ENCODE measurements at regions not wholly inside any gene's neighbourhood (a gene's known extent, or its start where the extent isn't known, plus 50 kb on each side); places are given as distances from the start of the nearest gene placed in this dataset.
A peak's percentile ranks its signal among the peaks of the same experiment; 100 is the strongest.

- Histone ChIP-seq H3F3A (replicated peaks; ENCODE audit: insufficient read depth) (peaks cover 10% of the 10 kb centered on the region), H2AFZ (ENCODE audit: low read depth) (no peak overlapping the region), H3K79me2 (ENCODE audit: insufficient read depth) (no peaks in the 10 kb centered on the region), H3K27ac (ENCODE audit: low read depth in 2 of 2, low read length in 1 of 2) (peak overlapping the region in 1 of 2 experiments; percentile 25; a peak in 1 of 4 replicates), H3K4me2 (no peak overlapping the region), H4K20me1 (ENCODE audit: insufficient read depth) (no peaks in the 10 kb centered on the region), H3K36me3 (replicated peaks in 1 of 2; ENCODE audit: control insufficient read depth in 1 of 2, insufficient read depth in 2 of 2, low read length in 1 of 2) (peaks cover 0 to 6% of the 10 kb centered on the region in 2 experiments), H3K9me2 (no peaks in the 10 kb centered on the region), H3K4me1 (ENCODE audit: control insufficient read depth in 1 of 2, insufficient read depth in 2 of 2, low read depth in 1 of 2, low read length in 1 of 2) (peaks cover 0 to 13% of the 10 kb centered on the region in 2 experiments; a peak in 1 of 4 replicates), H3K4me3 (ENCODE audit: low read depth in 2 of 2, low read length in 1 of 2) (no peak overlapping the region), H3K27me3 (ENCODE audit: insufficient read depth) (no peaks in the 10 kb centered on the region), H3K9ac (no peak overlapping the region), H3K9me3 (no peaks in the 10 kb centered on the region)
- TF ChIP-seq EP300 (IDR thresholded peaks at IDR 0.05; ENCODE audit: borderline replicate concordance in 1 of 2, low read depth in 1 of 2, low read length in 1 of 2) = no peak
- TF ChIP-seq CTCF (IDR thresholded peaks at IDR 0.05) = no peak
- no peak for TF ChIP-seq USF1 (IDR thresholded peaks at IDR 0.05; ENCODE audit: borderline replicate concordance, low read depth)
- POLR2A ChIA-PET = no interaction called here
- 97% methylated on average over 5 of the region's 5 CpGs for WGBS (ENCODE audit: low lambda C conversion rate)
- CTCF ChIA-PET = interaction anchor here (1.3 kb wide), 1 partner anchor 32 kb away, joined by 4 read pairs; no protein-coding TSS in a partner anchor
- DNase-seq = no peak
Observed at GRCh38 chr9:115625954-115626353, 508.0 kb upstream of the TNC start.

- H2AFZ ChIP-seq (ENCODE audit: low read depth) = no peak overlapping the region
- ChIA-PET POLR2A (no interaction called here), CTCF (interaction anchor here (1.3 kb wide), 1 partner anchor 16 kb away, joined by 3 read pairs; no protein-coding TSS in a partner anchor)
- no peak for TF ChIP-seq RAD21 (IDR thresholded peaks at IDR 0.05; ENCODE audit: low read length)
- no peak for TF ChIP-seq EP300 (IDR thresholded peaks at IDR 0.05; ENCODE audit: borderline replicate concordance in 1 of 2, low read depth in 1 of 2, low read length in 1 of 2)
- no peak for TF ChIP-seq MEF2A (IDR thresholded peaks at IDR 0.05; ENCODE audit: borderline replicate concordance, low read depth)
- no peak for TF ChIP-seq TCF12 (IDR thresholded peaks at IDR 0.05)
- no peak for TF ChIP-seq POLR2AphosphoS5 (IDR thresholded peaks at IDR 0.05; ENCODE audit: low read depth, low read length)
- TF ChIP-seq RCOR1 (IDR thresholded peaks at IDR 0.05; ENCODE audit: low read length) = no peak
- no peak for TF ChIP-seq YY1 (IDR thresholded peaks at IDR 0.05; ENCODE audit: low read depth)
- TF ChIP-seq MAX (IDR thresholded peaks at IDR 0.05; ENCODE audit: low read depth) = no peak
- no peak for DNase-seq
- H3K27me3 ChIP-seq (ENCODE audit: insufficient read depth) = no peaks in the 10 kb centered on the region
- no peaks in the 10 kb centered on the region for H3K9me3 ChIP-seq
- H4K20me1 ChIP-seq (ENCODE audit: insufficient read depth) = no peaks in the 10 kb centered on the region
- H3K4me3 ChIP-seq (ENCODE audit: low read depth in 2 of 2, low read length in 1 of 2) = no peak overlapping the region
- peaks cover 10% of the 10 kb centered on the region for H3F3A ChIP-seq (replicated peaks; ENCODE audit: insufficient read depth)
- peaks cover 0 to 1% of the 10 kb centered on the region in 2 experiments for H3K36me3 ChIP-seq (replicated peaks in 1 of 2; ENCODE audit: control insufficient read depth in 1 of 2, insufficient read depth in 2 of 2, low read length in 1 of 2)
- 93% methylated on average over 8 of the region's 8 CpGs for WGBS (ENCODE audit: low lambda C conversion rate)
- no peaks in the 10 kb centered on the region for H3K79me2 ChIP-seq (ENCODE audit: insufficient read depth)
- no peak overlapping the region for H3K27ac ChIP-seq (ENCODE audit: low read depth in 2 of 2, low read length in 1 of 2)
- no peak overlapping the region for H3K9ac ChIP-seq
- H3K4me1 ChIP-seq (ENCODE audit: control insufficient read depth in 1 of 2, insufficient read depth in 2 of 2, low read depth in 1 of 2, low read length in 1 of 2) = peaks cover 0 to 14% of the 10 kb centered on the region in 2 experiments; a peak in 1 of 4 replicates
- H3K4me2 ChIP-seq = no peak overlapping the region
- H3K9me2 ChIP-seq = no peaks in the 10 kb centered on the region
Observed at GRCh38 chr9:115627511-115627910, 509.6 kb upstream of the TNC start.

Measured in SK-N-SH (cell line).